MM.1S (cell line): ENCODE measurements at regions not wholly inside any gene's neighbourhood (a gene's known extent, or its start where the extent isn't known, plus 50 kb on each side); places are given as distances from the start of the nearest gene placed in this dataset.

ENCODE experiments used
- DNase-seq: peaks from one replicate; pipeline ENCODE4 v3.0.0-alpha.2; 2015
- H2AFZ ChIP-seq: fragments of 300-600 bp; sonication (generic); 2 replicates; pipeline ENCODE4 v1.6.0; 2016; ENCODE audit warnings: antibody characterized with exemption, low read length
- H3F3A ChIP-seq: fragments of 300-600 bp; sonication (generic); 2 replicates; pipeline ENCODE4 v1.6.1; 2016; ENCODE audit warnings: mild to moderate bottlenecking, antibody characterized with exemption, low read length, moderate library complexity, mixed read lengths; ENCODE audit not compliant: insufficient read depth
- H3K27ac ChIP-seq: fragments of 300-600 bp; sonication (generic); 2 replicates; pipeline ENCODE4 v1.5.1; 2016; ENCODE audit warnings: mild to moderate bottlenecking, low read length
- H3K27me3 ChIP-seq: fragments of 300-600 bp; sonication (generic); replicated peaks from 2 replicates; pipeline ENCODE4 v1.6.0; 2016; ENCODE audit warnings: low read length; ENCODE audit not compliant: insufficient read depth
- H3K36me3 ChIP-seq: fragments of 300-600 bp; sonication (generic); replicated peaks from 2 replicates; pipeline ENCODE4 v1.6.1; 2016; ENCODE audit warnings: mild to moderate bottlenecking, low read length, mixed read lengths; ENCODE audit not compliant: insufficient read depth
- H3K4me1 ChIP-seq: fragments of 300-600 bp; sonication (generic); 2 replicates; pipeline ENCODE4 v1.6.1; 2016; ENCODE audit warnings: low read length, mixed read lengths
- H3K4me2 ChIP-seq: fragments of 300-600 bp; sonication (generic); 2 replicates; pipeline ENCODE4 v1.6.0; 2016; ENCODE audit warnings: low read depth, low read length
- H3K4me3 ChIP-seq: fragments of 300-600 bp; sonication (generic); 2 replicates; pipeline ENCODE4 v1.5.1; 2016; ENCODE audit warnings: low read length, mixed read lengths
- H3K79me2 ChIP-seq: fragments of 300-600 bp; sonication (generic); 2 replicates; pipeline ENCODE4 v1.6.1; 2016; ENCODE audit warnings: mixed run types, low read length, mixed read lengths
- H3K9ac ChIP-seq: fragments of 300-600 bp; sonication (generic); 2 replicates; pipeline ENCODE4 v1.6.1; 2016; ENCODE audit warnings: low read length, mixed read lengths
- H3K9me2 ChIP-seq: fragments of 300-600 bp; sonication (generic); replicated peaks from 2 replicates; pipeline ENCODE4 v1.6.1; 2016; ENCODE audit warnings: mild to moderate bottlenecking, low read length, mixed read lengths; ENCODE audit not compliant: insufficient read depth
- H3K9me3 ChIP-seq: fragments of 300-600 bp; sonication (generic); replicated peaks from 2 replicates; pipeline ENCODE4 v1.6.1; 2016; ENCODE audit warnings: mild to moderate bottlenecking, low read length, mixed read lengths; ENCODE audit not compliant: insufficient read depth
- H4K20me1 ChIP-seq: fragments of 300-600 bp; sonication (generic); 2 replicates; pipeline ENCODE4 v1.6.1; 2016; ENCODE audit warnings: mild to moderate bottlenecking, low read length, moderate library complexity, mixed read lengths; ENCODE audit not compliant: insufficient read depth
- CTCF ChIP-seq: fragments of 300-600 bp; sonication (generic); IDR thresholded peaks from 2 replicates; pipeline ENCODE4 v1.5.1; 2016; ENCODE audit warnings: antibody characterized with exemption, low read length, mixed read lengths
- EZH2 ChIP-seq: fragments of 300-600 bp; sonication (generic); optimal IDR thresholded peaks from 2 replicates; pipeline ENCODE3; 2017; ENCODE audit warnings: low read depth, mild to moderate bottlenecking, antibody characterized with exemption, low read length, mixed read lengths
- EZH2phosphoT487 ChIP-seq: fragments of 300-600 bp; sonication (generic); IDR thresholded peaks from 2 replicates; pipeline ENCODE4 v1.6.1; 2018; ENCODE audit warnings: antibody characterized with exemption, low read length

GRCh38 chr10:88165849-88166271 is 302.4 kb downstream of the PTEN start:
- Histone ChIP-seq H3K4me2 (no peak overlapping the region), H3K4me1 (peaks cover 8% of the 10 kb centered on the region; the same call in 1 of the 2 replicates), H3K27ac (no peak overlapping the region), H3K9me2 (no peaks in the 10 kb centered on the region), H3F3A (no peaks in the 10 kb centered on the region), H3K27me3 (no peaks in the 10 kb centered on the region), H3K36me3 (no peaks in the 10 kb centered on the region), H3K4me3 (no peak overlapping the region), H3K9ac (no peak overlapping the region), H3K9me3 (no peaks in the 10 kb centered on the region), H4K20me1 (no peaks in the 10 kb centered on the region), H3K79me2 (no peaks in the 10 kb centered on the region), H2AFZ (no peak overlapping the region)
- no peak for DNase-seq
- TF ChIP-seq EZH2 (no peak), CTCF (no peak), EZH2phosphoT487 (no peak)

DNA sequence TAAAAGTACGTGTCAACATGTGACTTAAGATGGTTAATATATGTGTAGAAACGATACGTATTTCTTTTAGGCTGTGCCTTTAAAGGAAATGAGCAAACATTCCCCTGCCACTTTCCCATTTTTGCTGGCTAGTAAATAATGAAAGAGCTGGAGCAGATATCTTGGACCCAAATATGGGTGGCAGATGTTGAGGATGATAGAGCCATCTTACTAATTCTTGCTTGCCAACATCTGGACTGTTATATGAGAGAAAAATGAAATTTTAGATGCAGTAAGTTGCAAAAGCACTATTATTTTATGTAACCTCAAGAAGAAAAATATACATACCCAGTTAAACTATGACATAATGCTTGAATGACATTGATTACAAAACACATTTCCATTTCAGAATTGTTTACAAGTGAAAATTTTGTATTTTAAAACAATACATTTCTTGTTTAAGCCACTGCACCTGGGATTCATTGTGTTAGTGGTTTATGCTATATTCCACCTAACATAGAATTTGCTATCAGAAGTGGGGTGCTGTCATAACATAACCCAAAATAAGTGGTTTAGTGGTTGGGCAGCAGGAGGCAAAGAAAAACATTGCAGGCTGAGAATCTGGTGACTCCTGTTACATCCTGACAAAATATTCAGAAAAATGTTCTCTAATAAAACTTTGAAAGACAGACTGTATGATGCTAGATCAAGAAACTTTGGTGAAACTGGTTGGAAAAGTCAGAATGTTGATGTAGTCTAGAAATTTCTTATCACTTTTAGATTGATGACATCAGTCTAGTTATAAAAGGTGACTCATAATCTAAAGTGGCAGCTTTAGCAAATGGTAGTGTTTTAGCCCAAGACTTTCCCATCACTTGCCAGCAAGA is 305.0 kb downstream of the PTEN start:
- H3K27ac ChIP-seq, result no peak overlapping the region
- H3K4me1 ChIP-seq, result no peaks in the 10 kb centered on the region
- H3K4me2 ChIP-seq, result no peak overlapping the region
- H3K27me3 ChIP-seq, result no peaks in the 10 kb centered on the region
- DNase-seq, result no peak
- no peaks in the 10 kb centered on the region for H4K20me1 ChIP-seq
- no peaks in the 10 kb centered on the region for H3F3A ChIP-seq
- H3K9me2 ChIP-seq, result no peaks in the 10 kb centered on the region
- no peaks in the 10 kb centered on the region for H3K79me2 ChIP-seq
- H3K4me3 ChIP-seq, result no peak overlapping the region
- no peaks in the 10 kb centered on the region for H3K9me3 ChIP-seq
- H2AFZ ChIP-seq, result no peak overlapping the region
- TF ChIP-seq EZH2phosphoT487 (no peak), CTCF (no peak), EZH2 (no peak)
- H3K36me3 ChIP-seq, result no peaks in the 10 kb centered on the region
- no peak overlapping the region for H3K9ac ChIP-seq

GRCh38 chr10:88169037-88169319 is 305.6 kb downstream of the PTEN start:
- Histone ChIP-seq H3K27me3 (no peaks in the 10 kb centered on the region), H3F3A (no peaks in the 10 kb centered on the region), H3K4me3 (no peak overlapping the region), H3K4me1 (no peaks in the 10 kb centered on the region), H3K9me3 (no peaks in the 10 kb centered on the region), H3K9ac (no peak overlapping the region), H3K9me2 (no peaks in the 10 kb centered on the region), H4K20me1 (no peaks in the 10 kb centered on the region), H3K27ac (no peak overlapping the region), H3K4me2 (no peak overlapping the region), H3K79me2 (no peaks in the 10 kb centered on the region), H2AFZ (no peak overlapping the region), H3K36me3 (no peaks in the 10 kb centered on the region)
- no peak for DNase-seq
- TF ChIP-seq EZH2, result no peak
- TF ChIP-seq CTCF, result no peak
- no peak for TF ChIP-seq EZH2phosphoT487
